Thoracic aorta (tissue), 2 donors: ENCODE measurements at regions not wholly inside any gene's neighbourhood (a gene's known extent, or its start where the extent isn't known, plus 50 kb on each side); places are given as distances from the start of the nearest gene placed in this dataset.

ENCODE experiments used
- ATAC-seq: fragments of 150-250 bp; one replicate; pipeline ENCODE4 v1.8.0; 2017; ENCODE audit warnings: low read depth; ENCODE audit not compliant: insufficient number of reproducible peaks, low FRiP score
- DNase-seq: peaks from one replicate; pipeline ENCODE4 v3.0.0-alpha.2; 2020; ENCODE audit warnings: low spot score
- H3K27ac ChIP-seq, 2 donors: fragments of 200-600 bp; sonication (generic); 1 replicate in 1 of 2; 2 replicates in 1 of 2; pipeline ENCODE4 v1.5.1; 2016; ENCODE audit warnings: mild to moderate bottlenecking in 2 of 2, moderate library complexity in 2 of 2
- H3K27me3 ChIP-seq: fragments of 200-600 bp; sonication (generic); replicated peaks from 2 replicates; pipeline ENCODE4 v1.6.0; 2016; ENCODE audit warnings: mild to moderate bottlenecking; ENCODE audit not compliant: insufficient read depth
- H3K36me3 ChIP-seq: fragments of 200-600 bp; sonication (generic); one replicate; pipeline ENCODE4 v1.5.1; 2016
- H3K4me1 ChIP-seq, 2 donors: fragments of 200-600 bp; sonication (generic); 1 replicate in 1 of 2; 2 replicates in 1 of 2; pipeline versions ENCODE4 v1.5.1 to v1.6.0; 2016; ENCODE audit warnings: low read depth in 2 of 2, mild to moderate bottlenecking in 1 of 2; ENCODE audit not compliant: control insufficient read depth in 1 of 2
- H3K4me3 ChIP-seq: fragments of 200-600 bp; sonication (generic); 2 replicates; pipeline ENCODE4 v1.5.1; 2016; ENCODE audit warnings: mild to moderate bottlenecking
- H3K9me3 ChIP-seq: fragments of 200-600 bp; sonication (generic); 2 replicates; pipeline ENCODE4 v1.5.1; 2016
- TF ChIP-seq, protein P1 (sequence below): fragments of 200-600 bp; sonication (generic); IDR thresholded peaks from one replicate; pipeline ENCODE4 v1.5.1; 2019; ENCODE audit warnings: antibody characterized with exemption

DNA sequence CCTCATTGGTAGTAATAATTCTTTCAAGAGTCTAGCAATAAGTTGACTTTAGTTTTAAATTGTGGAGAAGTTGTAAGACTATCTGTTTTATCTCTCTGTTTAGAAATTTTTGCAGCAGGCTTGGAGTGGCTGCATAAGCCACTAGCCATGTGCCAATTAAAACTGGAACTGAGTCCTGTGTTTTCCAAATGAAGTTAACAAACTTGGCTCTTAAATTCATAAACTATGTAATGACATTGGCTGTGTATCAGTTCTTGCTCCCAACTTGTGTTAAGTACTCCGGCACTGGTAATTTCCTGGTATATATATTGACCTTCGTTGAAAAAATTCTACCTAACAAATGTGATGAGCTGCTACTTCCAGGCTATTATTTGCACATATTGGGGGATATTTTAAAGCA lies 420.4 kb downstream of the GBA3 start:
- Histone ChIP-seq H3K4me3 (no peak overlapping the region), H3K9me3 (no peaks in the 10 kb centered on the region), H3K27ac (no peak overlapping the region), H3K36me3 (no peaks in the 10 kb centered on the region), H3K4me1 (no peaks in the 10 kb centered on the region), H3K27me3 (no peaks in the 10 kb centered on the region)
- ATAC-seq, result no peak
- TF ChIP-seq, protein P1, sequence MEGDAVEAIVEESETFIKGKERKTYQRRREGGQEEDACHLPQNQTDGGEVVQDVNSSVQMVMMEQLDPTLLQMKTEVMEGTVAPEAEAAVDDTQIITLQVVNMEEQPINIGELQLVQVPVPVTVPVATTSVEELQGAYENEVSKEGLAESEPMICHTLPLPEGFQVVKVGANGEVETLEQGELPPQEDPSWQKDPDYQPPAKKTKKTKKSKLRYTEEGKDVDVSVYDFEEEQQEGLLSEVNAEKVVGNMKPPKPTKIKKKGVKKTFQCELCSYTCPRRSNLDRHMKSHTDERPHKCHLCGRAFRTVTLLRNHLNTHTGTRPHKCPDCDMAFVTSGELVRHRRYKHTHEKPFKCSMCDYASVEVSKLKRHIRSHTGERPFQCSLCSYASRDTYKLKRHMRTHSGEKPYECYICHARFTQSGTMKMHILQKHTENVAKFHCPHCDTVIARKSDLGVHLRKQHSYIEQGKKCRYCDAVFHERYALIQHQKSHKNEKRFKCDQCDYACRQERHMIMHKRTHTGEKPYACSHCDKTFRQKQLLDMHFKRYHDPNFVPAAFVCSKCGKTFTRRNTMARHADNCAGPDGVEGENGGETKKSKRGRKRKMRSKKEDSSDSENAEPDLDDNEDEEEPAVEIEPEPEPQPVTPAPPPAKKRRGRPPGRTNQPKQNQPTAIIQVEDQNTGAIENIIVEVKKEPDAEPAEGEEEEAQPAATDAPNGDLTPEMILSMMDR, result no peak
- no peak for DNase-seq

DNA sequence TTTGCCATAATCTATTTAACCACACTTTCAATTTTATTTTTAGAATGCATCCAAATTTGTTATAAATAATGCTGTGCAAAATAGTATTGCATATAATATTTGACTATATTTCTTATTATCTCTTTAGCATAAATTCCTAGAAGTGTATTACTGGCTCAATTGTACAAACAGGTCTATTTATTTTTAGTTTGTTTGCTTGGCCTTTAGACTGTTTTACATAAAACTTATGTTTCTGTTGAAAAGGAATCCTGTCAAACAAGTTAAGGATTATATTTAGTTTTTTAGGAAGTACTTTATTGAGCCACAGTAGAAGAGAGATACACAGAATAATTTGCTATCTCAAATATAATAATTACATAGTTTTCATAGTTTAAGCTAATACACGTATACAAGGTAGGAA lies 413.8 kb downstream of the GBA3 start:
- H3K4me1 ChIP-seq, result no peaks in the 10 kb centered on the region
- TF ChIP-seq, protein P1, result no peak
- H3K4me3 ChIP-seq, result no peak overlapping the region
- H3K36me3 ChIP-seq, result no peaks in the 10 kb centered on the region
- H3K27ac ChIP-seq, result no peak overlapping the region
- ATAC-seq (no peak), DNase-seq (no peak)
- no peaks in the 10 kb centered on the region for H3K27me3 ChIP-seq
- no peaks in the 10 kb centered on the region for H3K9me3 ChIP-seq

DNA sequence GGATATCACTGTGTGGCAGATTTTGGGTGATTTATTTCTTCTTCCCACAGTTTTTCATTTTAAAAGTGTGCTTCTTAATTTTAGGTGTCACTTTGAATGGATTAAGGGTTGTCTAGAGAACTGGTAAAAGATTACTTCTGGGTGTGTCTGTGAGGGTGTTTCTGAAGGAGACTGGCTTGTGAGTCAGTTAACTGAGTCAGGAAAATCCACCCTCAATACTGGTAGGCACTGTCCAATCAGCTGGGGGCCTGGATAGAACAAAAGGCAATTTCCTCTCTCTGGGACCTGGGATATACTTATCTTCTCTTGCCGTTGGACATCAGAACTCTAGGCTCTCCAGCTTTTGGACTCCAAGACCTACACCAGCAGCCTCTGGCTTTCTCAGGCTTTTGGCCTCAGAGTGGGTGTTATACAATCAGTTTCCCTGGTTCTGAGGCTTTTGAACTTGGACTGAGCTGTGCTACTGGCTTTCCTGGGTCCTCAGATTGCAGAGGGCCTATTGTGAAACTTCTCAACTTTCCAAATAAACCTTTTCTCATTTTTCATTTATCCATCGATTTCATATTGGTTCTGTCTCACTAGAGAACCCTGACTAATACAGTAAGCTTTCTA lies 413.1 kb downstream of the GBA3 start:
- DNase-seq (no peak), ATAC-seq (no peak)
- no peaks in the 10 kb centered on the region for H3K36me3 ChIP-seq
- H3K4me3 ChIP-seq, result no peak overlapping the region
- no peaks in the 10 kb centered on the region for H3K9me3 ChIP-seq
- no peaks in the 10 kb centered on the region for H3K4me1 ChIP-seq
- TF ChIP-seq, protein P1, result no peak
- no peak overlapping the region for H3K27ac ChIP-seq
- no peaks in the 10 kb centered on the region for H3K27me3 ChIP-seq

DNA sequence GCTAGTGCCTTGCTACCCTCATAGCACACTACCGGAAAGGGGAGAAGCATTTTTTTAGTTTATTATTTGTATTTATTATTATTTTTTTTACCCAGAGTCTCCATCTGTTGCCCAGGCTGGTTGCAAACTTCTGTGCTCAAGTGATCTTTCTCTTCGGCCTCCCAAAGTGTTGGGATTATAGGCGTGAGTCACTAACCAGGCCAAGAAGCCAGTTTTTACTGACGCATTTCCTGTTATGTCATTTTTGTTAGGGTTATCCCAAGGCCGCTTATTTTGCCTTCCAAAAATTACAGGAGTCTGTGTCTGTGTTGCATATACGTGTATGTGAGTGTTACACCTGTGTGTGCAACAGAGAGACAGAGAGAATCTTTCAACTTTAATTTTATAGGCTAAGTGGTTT lies 404.5 kb downstream of the GBA3 start:
- ATAC-seq, result no peak

DNA sequence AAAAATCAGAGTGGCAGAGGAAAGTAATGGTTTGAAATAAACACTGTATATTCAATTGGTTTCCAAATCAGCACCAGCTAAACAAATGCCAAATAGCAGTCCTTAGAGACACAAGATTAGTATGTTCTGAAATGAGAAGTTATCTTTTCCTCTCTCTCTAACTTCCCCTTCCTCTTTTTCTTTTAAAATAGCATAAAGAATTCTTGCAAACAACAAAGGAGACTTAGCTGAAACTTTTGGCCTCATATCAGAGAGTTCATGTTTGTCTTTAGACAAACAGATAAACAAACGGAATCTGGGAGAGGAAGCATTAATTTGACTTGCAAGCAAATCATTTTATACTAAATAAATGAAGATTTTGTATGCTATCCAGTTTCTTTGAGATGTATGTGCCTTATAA lies 399.0 kb downstream of the GBA3 start:
- ATAC-seq, result no peak
- no peak for DNase-seq
- TF ChIP-seq, protein P1, result no peak
- Histone ChIP-seq H3K27me3 (no peaks in the 10 kb centered on the region), H3K36me3 (no peaks in the 10 kb centered on the region), H3K4me1 (no peaks in the 10 kb centered on the region), H3K4me3 (no peak overlapping the region), H3K27ac (no peak overlapping the region), H3K9me3 (no peaks in the 10 kb centered on the region)

More for the DNA sequence above, 404.5 kb downstream of the GBA3 start:
- no peak overlapping the region for H3K4me3 ChIP-seq
- H3K27ac ChIP-seq, result no peak overlapping the region
- no peaks in the 10 kb centered on the region for H3K36me3 ChIP-seq
- no peaks in the 10 kb centered on the region for H3K9me3 ChIP-seq
- no peak for DNase-seq
- TF ChIP-seq, protein P1, result no peak
- no peaks in the 10 kb centered on the region for H3K4me1 ChIP-seq
- H3K27me3 ChIP-seq, result no peaks in the 10 kb centered on the region
